ENCODE measurements at regions not wholly inside any gene's neighbourhood (a gene's known extent, or its start where the extent isn't known, plus 50 kb on each side); places are given as distances from the start of the nearest gene placed in this dataset.

- no peak for DNase-seq
Observed at GRCh38 chrX:67480789-67481188, 63.0 kb upstream of the AR start.
